NCI-H226 (cell line): ENCODE measurements at regions not wholly inside any gene's neighbourhood (a gene's known extent, or its start where the extent isn't known, plus 50 kb on each side); places are given as distances from the start of the nearest gene placed in this dataset.
A peak's percentile ranks its signal among the peaks of the same experiment; 100 is the strongest.
"Not testable (repeated sequence)": the region's sequence is repeated elsewhere in the genome, so short reads cannot be mapped to it uniquely, and the experiment has no call there.

Source experiments
- DNase-seq: peaks from one replicate; pipeline ENCODE4 v3.0.0-alpha.2; 2015

GRCh38 chr13:87368639-87369038 lies 302.5 kb upstream of the SLITRK5 start:
- no peak for DNase-seq

GRCh38 chr13:87376081-87376480 lies 295.1 kb upstream of the SLITRK5 start:
- DNase-seq: peak; percentile 50

GRCh38 chr13:87384099-87384498 lies 287.1 kb upstream of the SLITRK5 start:
- DNase-seq: no peak

GRCh38 chr13:87393358-87393757 lies 277.8 kb upstream of the SLITRK5 start:
- DNase-seq: no peak

- DNase-seq: no peak
Observed at GRCh38 chr13:87398047-87398446, 273.1 kb upstream of the SLITRK5 start.

- DNase-seq: no peak
Observed at GRCh38 chr13:87403748-87404432, 267.3 kb upstream of the SLITRK5 start.

GRCh38 chr13:87426742-87427141 lies 244.4 kb upstream of the SLITRK5 start:
- no peak for DNase-seq

- no peak for DNase-seq
Observed at GRCh38 chr13:87444135-87444534, 227.0 kb upstream of the SLITRK5 start.

- no peak for DNase-seq
Observed at GRCh38 chr13:87452281-87452680, 218.9 kb upstream of the SLITRK5 start.

GRCh38 chr13:87453244-87453643 lies 217.9 kb upstream of the SLITRK5 start:
- no peak for DNase-seq

- DNase-seq: no peak
Observed at GRCh38 chr13:87459419-87459818, 211.8 kb upstream of the SLITRK5 start.

- DNase-seq: no peak
Observed at GRCh38 chr13:87497426-87497825, 173.7 kb upstream of the SLITRK5 start.

- peak; percentile 10 for DNase-seq
Observed at GRCh38 chr13:87498681-87499080, 172.5 kb upstream of the SLITRK5 start.

- peak; percentile 28 for DNase-seq
Observed at GRCh38 chr13:87524775-87525174, 146.4 kb upstream of the SLITRK5 start.

- no peak for DNase-seq
Observed at GRCh38 chr13:87533776-87534175, 137.4 kb upstream of the SLITRK5 start.

GRCh38 chr13:87535911-87536310 lies 135.3 kb upstream of the SLITRK5 start:
- no peak for DNase-seq

GRCh38 chr13:87536499-87536898 lies 134.7 kb upstream of the SLITRK5 start:
- peak; percentile 52 for DNase-seq

GRCh38 chr13:87536899-87537298 lies 134.3 kb upstream of the SLITRK5 start:
- DNase-seq: no peak

- DNase-seq: no peak
Observed at GRCh38 chr13:87537951-87538350, 133.2 kb upstream of the SLITRK5 start.

- DNase-seq: no peak
Observed at GRCh38 chr13:87538366-87539052, 132.7 kb upstream of the SLITRK5 start.

GRCh38 chr13:87553142-87553541 lies 118.0 kb upstream of the SLITRK5 start:
- no peak for DNase-seq

GRCh38 chr13:87554045-87554444 lies 117.1 kb upstream of the SLITRK5 start:
- DNase-seq: no peak

GRCh38 chr13:87557788-87558187 lies 113.4 kb upstream of the SLITRK5 start:
- no peak for DNase-seq

GRCh38 chr13:87561580-87561979 lies 109.6 kb upstream of the SLITRK5 start:
- DNase-seq: not testable (repeated sequence)

GRCh38 chr13:87570669-87571068 lies 100.5 kb upstream of the SLITRK5 start:
- no peak for DNase-seq
